ENCODE measurements at regions not wholly inside any gene's neighbourhood (a gene's known extent, or its start where the extent isn't known, plus 50 kb on each side); places are given as distances from the start of the nearest gene placed in this dataset.

- no peak for TF ChIP-seq CTCF (IDR thresholded peaks at IDR 0.05)
- no peak for FAIRE-seq
These were observed 250.6 kb upstream of the DAPK1 start for GRCh38 chr9:87247097-87247496.

DNA sequence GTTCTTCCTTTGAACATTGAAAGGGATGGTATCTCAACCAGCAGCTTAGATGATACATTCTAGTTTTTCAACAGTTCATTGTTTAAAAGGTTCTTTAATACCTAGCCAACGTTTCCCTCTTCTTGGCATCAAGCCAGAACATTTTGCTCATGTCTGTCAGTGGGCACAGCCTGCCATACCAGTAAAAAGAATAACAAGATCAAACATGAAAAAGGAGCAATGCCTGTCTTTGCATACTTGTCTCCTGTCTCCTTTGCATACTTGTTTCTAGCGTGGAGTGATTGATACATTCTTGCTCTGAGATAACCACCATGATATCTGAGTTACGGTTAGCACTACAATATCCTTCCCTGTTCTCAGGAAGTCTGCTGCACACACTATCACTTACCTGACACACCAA, 248.6 kb upstream of the DAPK1 start:
- 39 to 46% methylated on average over 3 of the region's 3 CpGs for WGBS, 2 donors
- no peaks in the 10 kb centered on the region for H3K4me1 ChIP-seq
- TF ChIP-seq CTCF (IDR thresholded peaks at IDR 0.05) = no peak
- H3K27ac ChIP-seq = no peak overlapping the region
- intact Hi-C loops (cut with DNase I) = no loop called here
- no peaks in the 10 kb centered on the region for H3K27me3 ChIP-seq
- no peaks in the 10 kb centered on the region for H3K36me3 ChIP-seq
- no peak overlapping the region for H3K4me3 ChIP-seq
- H3K9me3 ChIP-seq = no peaks in the 10 kb centered on the region
- DNase-seq (no peak), ATAC-seq (no peak), FAIRE-seq (no peak)

More at GRCh38 chr9:87247097-87247496, 250.6 kb upstream of the DAPK1 start:
- ATAC-seq (no peak), DNase-seq (no peak)
- no peak overlapping the region for H3K27ac ChIP-seq
- no peaks in the 10 kb centered on the region for H3K36me3 ChIP-seq
- no peaks in the 10 kb centered on the region for H3K27me3 ChIP-seq
- no peaks in the 10 kb centered on the region for H3K4me1 ChIP-seq
- WGBS, 2 donors = 87 to 89% methylated on average over 5 of the region's 5 CpGs
- intact Hi-C loops (cut with DNase I) = no loop called here
- no peak overlapping the region for H3K4me3 ChIP-seq
- no peaks in the 10 kb centered on the region for H3K9me3 ChIP-seq

- WGBS, 2 donors = 75 to 83% methylated on average over 1 of the region's 1 CpG
- no peaks in the 10 kb centered on the region for H3K36me3 ChIP-seq
- intact Hi-C loops (cut with DNase I) = no loop called here
- no peaks in the 10 kb centered on the region for H3K27me3 ChIP-seq
- no peaks in the 10 kb centered on the region for H3K9me3 ChIP-seq
- ATAC-seq (no peak), FAIRE-seq (no peak), DNase-seq (no peak)
- TF ChIP-seq CTCF (IDR thresholded peaks at IDR 0.05) = no peak
- H3K4me3 ChIP-seq = no peak overlapping the region
- H3K4me1 ChIP-seq = no peaks in the 10 kb centered on the region
- H3K27ac ChIP-seq = no peak overlapping the region
These were observed 247.5 kb upstream of the DAPK1 start for GRCh38 chr9:87250205-87250604.

- 61 to 71% methylated on average over 11 of the region's 11 CpGs for WGBS, 2 donors
- ATAC-seq (no peak), FAIRE-seq (no peak), DNase-seq (no peak)
- Histone ChIP-seq H3K4me1 (no peaks in the 10 kb centered on the region), H3K36me3 (no peaks in the 10 kb centered on the region), H3K4me3 (no peak overlapping the region), H3K9me3 (no peaks in the 10 kb centered on the region), H3K27me3 (no peaks in the 10 kb centered on the region), H3K27ac (no peak overlapping the region)
- no peak for TF ChIP-seq CTCF (IDR thresholded peaks at IDR 0.05)
- intact Hi-C loops (cut with DNase I) = no loop called here
These were observed 242.1 kb upstream of the DAPK1 start for GRCh38 chr9:87255431-87256155.

DNA sequence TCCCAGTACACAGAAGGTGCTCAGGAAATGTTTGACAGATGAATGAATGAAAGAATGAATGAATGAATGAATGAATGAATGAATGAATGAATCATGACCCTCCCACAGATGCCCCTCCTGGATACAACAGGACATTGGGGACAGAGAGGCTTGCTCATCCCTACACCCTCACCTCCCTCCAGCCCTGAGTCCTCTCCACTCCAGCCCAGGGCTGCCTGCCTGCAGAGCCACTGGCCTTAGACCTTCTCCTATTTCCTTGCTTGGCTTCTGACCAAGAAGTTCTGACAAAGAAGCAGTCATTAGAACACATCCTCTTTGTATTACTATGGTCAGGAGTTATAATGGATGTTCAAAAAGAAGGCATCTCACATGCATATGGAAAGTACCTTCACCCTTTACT, 240.7 kb upstream of the DAPK1 start:
- Histone ChIP-seq H3K27me3 (no peaks in the 10 kb centered on the region), H3K9me3 (no peaks in the 10 kb centered on the region), H3K4me1 (no peaks in the 10 kb centered on the region), H3K27ac (no peak overlapping the region), H3K36me3 (no peaks in the 10 kb centered on the region), H3K4me3 (no peak overlapping the region)
- DNase-seq = no peak
- ATAC-seq = peak in 1 of 4 donors; percentile 57
- TF ChIP-seq CTCF (IDR thresholded peaks at IDR 0.05) = no peak
- FAIRE-seq = no peak
- intact Hi-C loops (cut with DNase I) = no loop called here

Measured in pancreas (tissue), 10 donors.